ENCODE measurements at regions not wholly inside any gene's neighbourhood (a gene's known extent, or its start where the extent isn't known, plus 50 kb on each side); places are given as distances from the start of the nearest gene placed in this dataset.

- no peak for TF ChIP-seq POLR2AphosphoS5 (IDR thresholded peaks at IDR 0.05)
- no peak for TF ChIP-seq CTCF (IDR thresholded peaks at IDR 0.05)
- no peak for TF ChIP-seq EP300 (IDR thresholded peaks at IDR 0.05)
- TF ChIP-seq POLR2A (IDR thresholded peaks at IDR 0.05), result no peak
Observed at GRCh38 chr3:59654123-59654479, 604.3 kb upstream of the CFAP20DC start.
